Chondrocyte (in vitro differentiated cells): ENCODE measurements at regions not wholly inside any gene's neighbourhood (a gene's known extent, or its start where the extent isn't known, plus 50 kb on each side); places are given as distances from the start of the nearest gene placed in this dataset.
"Not testable (repeated sequence)": the region's sequence is repeated elsewhere in the genome, so short reads cannot be mapped to it uniquely, and the experiment has no call there.

Experiments
- DNase-seq: peaks from one replicate; pipeline ENCODE4 v3.0.0; 2021; ENCODE audit warnings: mixed read lengths, low spot score
- H3K27ac Mint-ChIP-seq: one replicate; pipeline ENCODE4 v1.8.0; 2021; ENCODE audit warnings: mild to moderate bottlenecking, moderate library complexity, mixed read lengths; ENCODE audit not compliant: unreplicated experiment
- H3K27me3 Mint-ChIP-seq: 2 replicates; pipeline ENCODE4 v1.8.0; 2021; ENCODE audit warnings: low read depth, mixed read lengths
- H3K36me3 Mint-ChIP-seq: 2 replicates; pipeline ENCODE4 v1.8.0; 2021; ENCODE audit warnings: low read depth, mixed read lengths
- H3K4me1 Mint-ChIP-seq: 2 replicates; pipeline ENCODE4 v1.8.0; 2021; ENCODE audit warnings: low read depth, mild to moderate bottlenecking, mixed read lengths
- H3K4me3 Mint-ChIP-seq: one replicate; pipeline ENCODE4 v1.8.0; 2021; ENCODE audit warnings: mild to moderate bottlenecking, moderate library complexity, mixed read lengths; ENCODE audit not compliant: unreplicated experiment
- H3K9me3 Mint-ChIP-seq: 2 replicates; pipeline ENCODE4 v1.8.0; 2021; ENCODE audit warnings: low read depth, mixed read lengths
- CTCF ChIP-seq: fragments of 200-600 bp; sonication (generic); IDR thresholded peaks from 2 replicates; pipeline ENCODE4 v1.5.0; 2021; ENCODE audit warnings: antibody characterized with exemption, mild to moderate bottlenecking, moderate library complexity

GRCh38 chr12:80001562-80001961 is 66.7 kb upstream of the PPP1R12A start:
- TF ChIP-seq CTCF: no peak
- no peak overlapping the region for H3K27ac Mint-ChIP-seq
- H3K4me3 Mint-ChIP-seq: no peak overlapping the region
- H3K9me3 Mint-ChIP-seq: no peaks in the 10 kb centered on the region
- H3K27me3 Mint-ChIP-seq: no peaks in the 10 kb centered on the region
- no peaks in the 10 kb centered on the region for H3K36me3 Mint-ChIP-seq
- no peak for DNase-seq
- H3K4me1 Mint-ChIP-seq: peaks cover 11% of the 10 kb centered on the region

GRCh38 chr12:80000831-80001230 is 65.9 kb upstream of the PPP1R12A start:
- Mint-ChIP-seq H3K27me3 (no peaks in the 10 kb centered on the region), H3K4me3 (no peak overlapping the region), H3K4me1 (peaks cover 11% of the 10 kb centered on the region), H3K9me3 (no peaks in the 10 kb centered on the region), H3K36me3 (no peaks in the 10 kb centered on the region), H3K27ac (no peak overlapping the region)
- no peak for DNase-seq
- no peak for TF ChIP-seq CTCF

GRCh38 chr12:79998554-79998953 is 63.7 kb upstream of the PPP1R12A start:
- no peak for DNase-seq
- Mint-ChIP-seq H3K36me3 (no peaks in the 10 kb centered on the region), H3K4me1 (peaks cover 11% of the 10 kb centered on the region), H3K27me3 (no peaks in the 10 kb centered on the region), H3K27ac (no peak overlapping the region), H3K4me3 (no peak overlapping the region), H3K9me3 (no peaks in the 10 kb centered on the region)
- no peak for TF ChIP-seq CTCF

- Mint-ChIP-seq H3K9me3 (no peaks in the 10 kb centered on the region), H3K27ac (no peak overlapping the region), H3K27me3 (no peaks in the 10 kb centered on the region), H3K36me3 (no peaks in the 10 kb centered on the region), H3K4me1 (peaks cover 11% of the 10 kb centered on the region), H3K4me3 (no peak overlapping the region)
- no peak for DNase-seq
- no peak for TF ChIP-seq CTCF
Measured at GRCh38 chr12:79997096-79997791, 62.3 kb upstream of the PPP1R12A start.

- not testable (repeated sequence) for H3K4me3 Mint-ChIP-seq, H3K9me3 Mint-ChIP-seq, DNase-seq, H3K27ac Mint-ChIP-seq, H3K27me3 Mint-ChIP-seq, H3K36me3 Mint-ChIP-seq
- H3K4me1 Mint-ChIP-seq: peaks cover 11% of the 10 kb centered on the region
Measured at GRCh38 chr12:79995385-79996084, 60.6 kb upstream of the PPP1R12A start.
